ENCODE measurements at regions not wholly inside any gene's neighbourhood (a gene's known extent, or its start where the extent isn't known, plus 50 kb on each side); places are given as distances from the start of the nearest gene placed in this dataset.

GRCh38 chr6:19102936-19103335, 715.8 kb downstream of the RNF144B start:
- no peak for DNase-seq (ENCODE audit: low read depth)
- TF ChIP-seq MYC (IDR thresholded peaks at IDR 0.05; ENCODE audit: low read depth, low read length) (no peak), POLR2A (IDR thresholded peaks at IDR 0.05; ENCODE audit: extremely low read depth, insufficient read length) (no peak), MAX (IDR thresholded peaks at IDR 0.05; ENCODE audit: low read depth, low read length) (no peak), CTCF (IDR thresholded peaks at IDR 0.05; ENCODE audit: low read depth, low read length) (no peak)
- no peak overlapping the region for H3K4me3 ChIP-seq (ENCODE audit: low read depth, low read length)

GRCh38 chr6:19107468-19107867, 720.3 kb downstream of the RNF144B start:
- DNase-seq (ENCODE audit: low read depth), result no peak
- TF ChIP-seq MYC (IDR thresholded peaks at IDR 0.05; ENCODE audit: low read depth, low read length) (no peak), MAX (IDR thresholded peaks at IDR 0.05; ENCODE audit: low read depth, low read length) (no peak), CTCF (IDR thresholded peaks at IDR 0.05; ENCODE audit: low read depth, low read length) (no peak), POLR2A (IDR thresholded peaks at IDR 0.05; ENCODE audit: extremely low read depth, insufficient read length) (no peak)
- H3K4me3 ChIP-seq (ENCODE audit: low read depth, low read length), result no peak overlapping the region

- H3K4me3 ChIP-seq (ENCODE audit: low read depth, low read length), result no peak overlapping the region
- no peak for DNase-seq (ENCODE audit: low read depth)
- TF ChIP-seq POLR2A (IDR thresholded peaks at IDR 0.05; ENCODE audit: extremely low read depth, insufficient read length), result no peak
- no peak for TF ChIP-seq MYC (IDR thresholded peaks at IDR 0.05; ENCODE audit: low read depth, low read length)
- no peak for TF ChIP-seq CTCF (IDR thresholded peaks at IDR 0.05; ENCODE audit: low read depth, low read length)
- no peak for TF ChIP-seq MAX (IDR thresholded peaks at IDR 0.05; ENCODE audit: low read depth, low read length)
These were observed 715.6 kb upstream of the ID4 start for GRCh38 chr6:19121521-19121920.

- no peak for DNase-seq (ENCODE audit: low read depth)
- TF ChIP-seq MYC (IDR thresholded peaks at IDR 0.05; ENCODE audit: low read depth, low read length) (no peak), POLR2A (IDR thresholded peaks at IDR 0.05; ENCODE audit: extremely low read depth, insufficient read length) (no peak), CTCF (IDR thresholded peaks at IDR 0.05; ENCODE audit: low read depth, low read length) (no peak)
These were observed 710.1 kb upstream of the ID4 start for GRCh38 chr6:19127081-19127480.

GRCh38 chr6:19128701-19129100, 708.5 kb upstream of the ID4 start:
- TF ChIP-seq MYC (IDR thresholded peaks at IDR 0.05; ENCODE audit: low read depth, low read length), result no peak
- TF ChIP-seq POLR2A (IDR thresholded peaks at IDR 0.05; ENCODE audit: extremely low read depth, insufficient read length), result no peak
- no peak for TF ChIP-seq MAX (IDR thresholded peaks at IDR 0.05; ENCODE audit: low read depth, low read length)
- H3K4me3 ChIP-seq (ENCODE audit: low read depth, low read length), result no peak overlapping the region
- DNase-seq (ENCODE audit: low read depth), result no peak

More at GRCh38 chr6:19127081-19127480, 710.1 kb upstream of the ID4 start:
- no peak overlapping the region for H3K4me3 ChIP-seq (ENCODE audit: low read depth, low read length)

- H3K4me3 ChIP-seq (ENCODE audit: low read depth, low read length), result no peak overlapping the region
These were observed 701.5 kb upstream of the ID4 start for GRCh38 chr6:19135706-19136105.

More at GRCh38 chr6:19135706-19136105, 701.5 kb upstream of the ID4 start:
- no peak for DNase-seq (ENCODE audit: low read depth)
- no peak for TF ChIP-seq MAX (IDR thresholded peaks at IDR 0.05; ENCODE audit: low read depth, low read length)
- no peak for TF ChIP-seq POLR2A (IDR thresholded peaks at IDR 0.05; ENCODE audit: extremely low read depth, insufficient read length)
- TF ChIP-seq CTCF (IDR thresholded peaks at IDR 0.05; ENCODE audit: low read depth, low read length), result no peak
- no peak for TF ChIP-seq MYC (IDR thresholded peaks at IDR 0.05; ENCODE audit: low read depth, low read length)
